Small intestine (tissue), 7 donors: ENCODE measurements at regions not wholly inside any gene's neighbourhood (a gene's known extent, or its start where the extent isn't known, plus 50 kb on each side); places are given as distances from the start of the nearest gene placed in this dataset.
"Not testable (repeated sequence)": the region's sequence is repeated elsewhere in the genome, so short reads cannot be mapped to it uniquely, and the experiment has no call there.

ENCODE experiments used
- DNase-seq, 2 donors: peaks; one replicate each; pipeline versions ENCODE4 v3.0.0 to v3.0.0-alpha.2; 2013
- FAIRE-seq: peaks from 2 replicates; lab custom pipeline; 2012; peaks lifted over from hg19 to GRCh38; lab: Jason Lieb, UNC
- H3K27ac ChIP-seq, 3 donors: one replicate each; pipeline ENCODE4 v1.5.1; 2013; ENCODE audit warnings: low read length in 2 of 3, mild to moderate bottlenecking in 2 of 3, control low read depth in 1 of 3, inconsistent platforms in 1 of 3, low read depth in 1 of 3, moderate library complexity in 1 of 3
- H3K27me3 ChIP-seq, 3 donors: one replicate each; pipeline ENCODE4 v1.6.1; 2013; ENCODE audit warnings: low read length in 3 of 3, inconsistent platforms in 1 of 3; ENCODE audit not compliant: control insufficient read depth in 3 of 3, insufficient read depth in 3 of 3
- H3K36me3 ChIP-seq, 3 donors: one replicate each; pipeline ENCODE4 v1.6.1; 2013; ENCODE audit warnings: low read length in 3 of 3, inconsistent platforms in 1 of 3, low read depth in 1 of 3, mild to moderate bottlenecking in 1 of 3, moderate library complexity in 1 of 3; ENCODE audit not compliant: control insufficient read depth in 3 of 3, insufficient read depth in 2 of 3
- H3K4me1 ChIP-seq, 3 donors: one replicate each; pipeline ENCODE4 v1.6.1; 2013; ENCODE audit warnings: low read length in 2 of 3, inconsistent platforms in 1 of 3, low read depth in 1 of 3, mild to moderate bottlenecking in 1 of 3, moderate library complexity in 1 of 3; ENCODE audit not compliant: control insufficient read depth in 3 of 3, insufficient read depth in 2 of 3
- H3K4me3 ChIP-seq, 3 donors: one replicate each; pipeline ENCODE4 v1.5.1; 2013; ENCODE audit warnings: low read length in 3 of 3, control low read depth in 1 of 3, inconsistent platforms in 1 of 3, low read depth in 1 of 3, mild to moderate bottlenecking in 1 of 3, moderate library complexity in 1 of 3
- H3K9me3 ChIP-seq, 2 donors: one replicate each; pipeline ENCODE4 v1.6.1; 2013; ENCODE audit warnings: low read depth in 1 of 2, low read length in 1 of 2; ENCODE audit not compliant: control insufficient read depth in 2 of 2, insufficient read depth in 1 of 2
- WGBS, 3 donors: extraction: QIAGEN DNeasy Blood & Tissue Kit; methylation state at CpG; one replicate each; pipeline ENCODE4 v1.1.7; 2013; 5-methylcytosine and 5-hydroxymethylcytosine counted together
- donor health status: healthy with polysubstance abuse.
- donor health status: control.
- donor health status: control.
- donor health status: Bipolar disorder and iron deficiency.
- donor health status: healthy.

DNA sequence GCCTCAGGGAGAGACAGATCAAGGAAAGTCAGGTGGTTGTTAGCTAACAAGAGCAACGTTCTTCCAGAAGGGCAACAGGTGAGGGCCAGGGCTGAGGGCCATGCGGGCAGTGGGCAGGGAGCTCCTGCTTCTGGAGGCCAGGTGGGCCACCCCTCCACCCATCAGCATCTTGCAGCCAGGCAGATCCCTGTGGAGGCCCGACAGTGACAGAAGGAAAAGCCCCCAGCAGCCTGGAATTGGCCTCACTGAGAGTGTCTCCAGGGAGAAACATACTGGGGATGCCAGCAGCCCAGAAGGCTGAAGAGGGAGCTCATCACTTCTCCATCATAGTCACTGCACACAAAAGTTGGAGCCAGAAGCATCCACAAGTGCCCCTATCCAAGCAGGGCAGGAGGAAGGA lies 300.1 kb downstream of the BCL2L11 start:
- not testable (repeated sequence) for H3K4me1 ChIP-seq, H3K9me3 ChIP-seq, H3K4me3 ChIP-seq, DNase-seq, H3K27ac ChIP-seq, H3K36me3 ChIP-seq, H3K27me3 ChIP-seq, FAIRE-seq
- 63 to 77% (median 72%) methylated on average over 2 to 3 of the region's 3 CpGs for WGBS, 3 donors

DNA sequence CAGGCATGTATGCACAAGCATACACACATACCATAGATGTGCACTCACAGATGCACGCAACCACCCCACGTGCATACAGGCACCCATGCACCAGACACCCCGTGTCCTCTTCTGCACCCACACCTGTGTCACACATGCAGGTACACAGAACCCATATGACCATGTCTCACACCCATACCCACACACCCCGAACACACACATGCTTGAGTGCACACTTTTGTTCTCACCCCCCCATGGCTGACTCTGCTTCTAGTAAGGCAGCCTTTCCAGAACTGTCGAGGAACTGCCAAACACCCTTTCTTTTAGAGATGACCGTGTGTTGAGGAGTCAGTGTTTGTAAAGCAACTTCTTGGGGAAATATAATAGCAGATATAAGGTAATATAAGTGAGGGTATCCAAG lies 301.2 kb downstream of the BCL2L11 start:
- not testable (repeated sequence) for DNase-seq, H3K27ac ChIP-seq, H3K9me3 ChIP-seq, H3K4me1 ChIP-seq, H3K27me3 ChIP-seq, FAIRE-seq, H3K4me3 ChIP-seq, H3K36me3 ChIP-seq
- 86 to 92% (median 92%) methylated on average over 3 to 5 of the region's 6 CpGs for WGBS, 3 donors

GRCh38 chr2:111422562-111422961 lies 301.8 kb downstream of the BCL2L11 start:
- FAIRE-seq, H3K4me3 ChIP-seq, DNase-seq, H3K4me1 ChIP-seq, H3K27me3 ChIP-seq, H3K9me3 ChIP-seq, H3K27ac ChIP-seq, H3K36me3 ChIP-seq: not testable (repeated sequence)
- WGBS, 3 donors = 91 to 94% (median 93%) methylated on average over 7 of the region's 7 CpGs

DNA sequence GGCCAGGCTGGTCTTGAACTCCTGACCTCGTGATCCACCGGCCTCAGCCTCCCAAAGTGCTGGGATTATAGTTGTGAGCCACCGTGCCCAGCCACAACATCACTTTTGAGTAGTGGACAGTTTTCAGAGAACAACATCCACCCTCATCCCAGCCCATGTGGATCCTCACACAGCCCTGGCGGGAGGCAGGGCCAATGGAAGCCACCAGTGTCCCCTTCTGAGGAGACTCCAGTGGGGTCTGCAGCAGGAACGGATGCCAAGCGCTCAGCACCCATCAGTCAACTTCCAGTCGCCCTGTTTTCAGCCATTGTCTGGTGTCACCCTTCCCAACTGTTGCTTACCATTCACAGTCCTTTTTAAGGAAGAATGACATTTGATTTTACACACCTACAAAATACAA lies 302.5 kb downstream of the BCL2L11 start:
- not testable (repeated sequence) for DNase-seq, H3K27ac ChIP-seq, H3K9me3 ChIP-seq, H3K4me1 ChIP-seq, H3K27me3 ChIP-seq, H3K36me3 ChIP-seq, H3K4me3 ChIP-seq, FAIRE-seq
- WGBS, 3 donors = 93 to 99% (median 94%) methylated on average over 4 to 7 of the region's 7 CpGs

- H3K9me3 ChIP-seq, H3K27ac ChIP-seq, FAIRE-seq, DNase-seq, H3K4me1 ChIP-seq, H3K27me3 ChIP-seq, H3K36me3 ChIP-seq, H3K4me3 ChIP-seq: not testable (repeated sequence)
- 80 to 86% (median 85%) methylated on average over 2 to 4 of the region's 6 CpGs for WGBS, 3 donors
Observed at GRCh38 chr2:111424176-111424575, 303.5 kb downstream of the BCL2L11 start.

- H3K4me3 ChIP-seq, DNase-seq, H3K27me3 ChIP-seq, H3K9me3 ChIP-seq, H3K4me1 ChIP-seq, H3K27ac ChIP-seq, FAIRE-seq, H3K36me3 ChIP-seq: not testable (repeated sequence)
- WGBS, 3 donors = 59 to 68% (median 66%) methylated on average over 3 of the region's 5 CpGs
Observed at GRCh38 chr2:111424851-111425309, 304.2 kb downstream of the BCL2L11 start.

- not testable (repeated sequence) for DNase-seq, H3K4me1 ChIP-seq, H3K27me3 ChIP-seq, H3K4me3 ChIP-seq, H3K27ac ChIP-seq, H3K36me3 ChIP-seq, H3K9me3 ChIP-seq, FAIRE-seq
- 82 to 83% (median 83%) methylated on average over 4 of the region's 4 CpGs for WGBS, 3 donors
Observed at GRCh38 chr2:111425789-111426201, 305.1 kb downstream of the BCL2L11 start.

GRCh38 chr2:111427346-111427745 lies 306.6 kb downstream of the BCL2L11 start:
- H3K27ac ChIP-seq, H3K4me1 ChIP-seq, FAIRE-seq, H3K27me3 ChIP-seq, H3K36me3 ChIP-seq, H3K9me3 ChIP-seq, H3K4me3 ChIP-seq, DNase-seq: not testable (repeated sequence)
- 71 to 92% (median 78%) methylated on average over 4 of the region's 4 CpGs for WGBS, 3 donors

GRCh38 chr2:111428915-111429314 lies 308.2 kb downstream of the BCL2L11 start:
- H3K9me3 ChIP-seq, H3K27ac ChIP-seq, H3K27me3 ChIP-seq, H3K36me3 ChIP-seq, H3K4me1 ChIP-seq, DNase-seq, FAIRE-seq, H3K4me3 ChIP-seq: not testable (repeated sequence)
- WGBS, 3 donors = 69 to 85% (median 80%) methylated on average over 5 to 6 of the region's 6 CpGs
